CD4-positive, alpha-beta T cell treated with Interleukin-1 beta for 1 hour (primary cell): ENCODE measurements at regions not wholly inside any gene's neighbourhood (a gene's known extent, or its start where the extent isn't known, plus 50 kb on each side); places are given as distances from the start of the nearest gene placed in this dataset.
"Not testable (repeated sequence)": the region's sequence is repeated elsewhere in the genome, so short reads cannot be mapped to it uniquely, and the experiment has no call there.

Source experiments
- DNase-seq, 2 donors: peaks; one replicate each; pipeline ENCODE4 v3.0.0-alpha.2; 2020 to 2022

DNA sequence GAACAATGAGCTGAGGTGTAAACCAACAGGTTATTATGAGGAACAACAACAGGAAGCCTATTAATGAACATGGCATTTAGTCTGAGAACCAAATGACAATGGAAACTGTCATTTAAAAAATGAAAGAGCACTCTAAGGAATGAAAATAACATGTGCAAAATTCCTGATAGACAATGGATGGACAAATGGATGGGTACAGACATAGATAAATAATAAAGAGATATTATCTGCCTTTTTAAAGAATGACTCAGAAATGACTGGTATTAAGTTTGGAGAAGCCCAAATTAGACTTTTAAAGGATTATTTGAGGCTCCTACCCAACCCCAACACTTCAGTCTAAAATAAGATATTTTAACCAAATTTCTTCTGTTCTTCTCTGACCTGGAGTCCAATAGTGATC is 650.5 kb upstream of the ZNF385D start:
- DNase-seq: no peak

DNA sequence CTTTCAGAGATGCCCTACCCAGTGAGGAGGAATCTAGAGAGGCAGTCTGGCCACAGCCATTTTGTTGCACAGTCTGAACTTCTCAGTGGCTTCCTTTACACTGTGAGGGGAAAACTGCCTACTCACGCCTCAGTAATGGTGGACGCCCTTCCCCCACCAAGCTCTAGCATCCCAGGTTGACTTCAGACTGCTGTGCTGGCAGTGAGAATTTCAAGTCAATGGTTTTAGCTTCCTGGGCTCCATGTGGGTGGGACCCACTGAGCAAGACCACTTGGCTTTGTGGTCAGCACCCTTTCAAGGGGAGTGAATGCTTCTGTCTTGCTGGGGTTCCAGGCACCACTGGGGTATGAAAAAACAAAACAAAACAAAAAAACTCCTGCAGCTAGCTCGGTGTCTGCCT is 663.2 kb upstream of the ZNF385D start:
- DNase-seq: no peak

DNA sequence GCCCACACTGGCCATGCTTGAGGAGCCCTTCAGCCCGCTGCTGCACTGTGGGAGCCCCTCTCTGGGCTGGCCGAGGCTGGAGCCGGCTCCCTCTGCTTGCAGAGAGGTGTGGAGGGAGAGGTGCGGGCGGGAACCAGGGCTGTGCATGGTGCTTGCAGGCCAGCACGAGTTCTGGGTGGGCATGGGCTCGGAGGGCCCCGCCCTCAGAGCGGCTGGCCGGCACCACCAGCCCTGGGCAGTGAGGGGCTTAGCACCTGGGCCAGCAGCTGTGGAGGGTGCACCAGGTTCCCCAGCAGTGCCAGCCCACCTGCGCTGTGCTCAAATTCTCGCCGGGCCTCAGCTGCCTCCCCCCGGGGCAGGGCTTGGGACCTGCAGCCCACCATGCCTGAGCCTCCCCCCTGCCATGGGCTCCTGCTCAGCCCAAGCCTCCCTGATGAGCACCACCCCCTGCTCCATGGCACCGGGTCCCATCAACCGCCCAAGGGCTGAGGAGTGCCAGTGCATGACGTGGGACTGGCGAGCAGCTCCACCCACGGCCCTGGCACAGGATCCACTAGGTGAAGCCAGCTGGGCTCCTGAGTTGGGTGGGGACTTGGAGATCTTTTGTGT is 665.9 kb upstream of the ZNF385D start:
- DNase-seq: not testable (repeated sequence)

DNA sequence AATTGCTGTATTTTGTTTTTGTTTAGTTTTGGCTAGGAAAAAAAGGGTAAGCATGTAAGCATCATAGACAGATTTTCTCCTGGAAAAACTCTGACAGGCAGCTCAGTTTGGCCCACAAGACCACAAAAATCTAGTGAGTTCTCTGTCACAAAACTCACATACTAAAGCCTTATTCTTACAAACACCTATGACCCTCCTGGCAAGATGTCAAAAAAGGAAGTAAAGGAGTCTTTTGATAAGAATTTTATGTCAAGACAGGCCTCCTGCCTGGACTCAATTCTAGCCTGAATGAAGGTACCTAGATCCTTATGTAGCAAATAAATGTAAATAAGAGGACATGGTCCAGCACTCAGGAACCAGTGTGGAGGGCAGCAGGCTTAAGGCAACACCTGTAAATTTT is 668.3 kb upstream of the ZNF385D start:
- no peak for DNase-seq

DNA sequence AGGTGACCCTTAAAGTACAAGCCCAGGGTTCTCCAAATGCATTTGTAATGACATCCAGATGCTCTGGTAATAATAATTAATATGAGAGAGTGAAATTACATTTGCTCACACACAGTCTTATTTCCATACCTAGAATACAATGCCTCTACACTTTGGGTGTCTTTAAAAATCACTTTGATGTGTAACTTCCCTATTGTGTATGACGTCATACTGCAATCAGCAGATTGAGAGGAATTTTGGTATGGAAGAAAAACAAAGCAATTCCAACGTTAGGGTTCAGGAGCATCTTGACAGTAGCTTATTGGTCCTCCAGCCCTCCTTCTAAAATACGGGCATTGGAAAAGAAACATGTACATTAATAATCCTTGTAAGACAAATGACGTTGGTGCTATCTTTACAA is 670.6 kb upstream of the ZNF385D start:
- no peak for DNase-seq

DNA sequence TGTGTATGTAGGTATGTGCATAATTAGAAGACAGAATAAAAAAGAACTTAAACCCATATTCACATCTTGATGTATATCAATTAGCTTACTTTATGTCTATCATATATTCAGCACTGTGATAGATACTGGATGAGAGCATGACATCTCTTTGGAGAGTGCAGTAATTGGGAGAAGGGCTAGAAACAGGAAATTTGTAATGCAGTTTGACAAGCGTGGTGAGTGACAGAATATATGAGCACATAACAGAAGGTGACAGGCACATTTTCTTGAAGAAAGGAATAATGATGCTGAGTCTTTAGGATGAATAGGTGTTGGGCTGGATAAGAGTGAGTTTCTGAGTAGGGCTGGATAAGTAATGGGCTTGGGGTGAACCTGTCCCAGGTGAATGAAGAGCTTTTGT is 680.3 kb upstream of the ZNF385D start:
- no peak for DNase-seq

DNA sequence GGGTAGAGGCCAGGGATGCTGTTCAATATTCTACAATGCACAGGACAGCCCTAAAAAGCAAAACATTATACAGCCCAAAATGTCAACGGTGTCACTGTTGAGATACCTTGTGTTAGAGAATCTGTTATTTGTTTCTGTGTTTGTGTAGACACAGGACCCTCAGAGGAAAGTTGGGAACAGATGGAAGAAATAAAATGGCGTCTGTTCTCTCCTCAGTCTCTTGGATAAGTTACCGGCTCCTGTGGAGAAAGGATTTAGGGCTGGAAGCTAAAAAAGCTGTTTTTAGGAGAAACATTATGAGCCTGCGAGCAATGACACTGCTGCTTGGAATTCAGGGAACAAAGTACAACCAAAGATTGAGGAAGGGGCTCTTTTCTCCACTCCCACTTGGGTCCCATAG is 688.6 kb upstream of the ZNF385D start:
- DNase-seq: no peak

DNA sequence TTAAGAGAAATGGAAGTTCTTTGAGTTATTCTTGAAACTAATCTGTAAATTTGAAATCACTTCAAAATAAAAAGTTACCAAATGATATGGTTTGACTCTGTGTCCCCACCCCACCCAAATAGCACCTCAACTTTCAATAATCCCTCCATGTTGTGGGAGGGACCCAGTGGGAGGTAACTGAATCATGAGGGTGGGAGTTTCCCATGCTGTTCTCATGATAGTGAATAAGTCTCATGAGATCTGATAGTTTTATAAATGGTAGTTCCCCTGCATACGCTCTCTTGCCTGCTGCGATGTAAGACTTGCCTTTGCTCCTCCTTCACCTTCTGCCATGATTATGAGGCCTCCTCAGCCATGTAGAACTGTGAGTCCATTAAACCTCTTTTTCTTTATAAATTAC is 690.7 kb upstream of the ZNF385D start:
- DNase-seq: no peak

DNA sequence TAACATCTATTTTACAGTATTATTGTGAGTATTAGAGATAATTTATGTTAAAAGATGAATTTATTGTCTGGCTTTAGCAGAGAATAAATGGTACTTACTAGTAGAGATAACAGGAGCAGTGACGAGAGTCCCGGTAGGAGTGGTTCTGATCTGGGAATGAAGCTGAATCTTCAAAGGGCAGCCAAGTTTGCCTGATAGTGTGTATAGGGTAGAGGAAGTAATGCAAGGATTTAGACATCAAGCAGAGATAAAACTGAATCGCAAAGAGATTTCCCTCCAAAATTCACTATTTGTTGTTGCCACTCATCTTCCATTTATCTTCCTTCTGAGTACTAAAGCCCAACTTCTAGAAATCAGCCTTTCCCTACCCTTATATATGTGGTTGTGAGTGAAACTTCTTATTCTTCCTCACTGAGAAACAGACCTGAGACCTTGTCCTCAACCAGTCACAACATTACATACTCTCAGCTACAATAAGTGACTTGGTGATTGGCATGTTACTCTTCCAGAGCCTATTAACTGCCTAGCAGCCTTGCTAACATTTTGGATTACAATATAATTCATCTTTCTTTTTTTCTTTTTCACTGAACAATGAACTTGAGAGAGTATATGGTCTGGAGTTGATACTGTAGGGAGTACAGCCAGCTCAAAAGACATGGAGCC is 692.7 kb upstream of the ZNF385D start:
- no peak for DNase-seq

DNA sequence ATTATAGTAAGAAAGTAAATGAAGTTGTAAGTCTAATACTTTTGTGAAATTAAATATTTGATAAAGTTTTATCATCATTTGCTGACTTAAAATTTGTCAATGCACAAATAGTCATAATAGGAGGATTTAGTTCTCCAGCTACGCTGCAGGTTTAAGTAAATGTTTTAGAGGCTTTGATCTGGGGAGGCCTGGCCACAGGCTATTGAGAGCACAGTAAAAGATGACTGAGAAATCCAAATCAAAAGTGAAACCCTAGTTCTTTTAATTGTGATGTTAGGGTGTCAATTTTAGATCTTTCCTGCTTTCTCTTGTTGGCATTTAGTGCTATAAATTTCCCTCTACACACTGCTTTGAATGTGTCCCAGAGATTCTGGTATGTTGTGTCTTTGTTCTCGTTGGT is 694.3 kb upstream of the ZNF385D start:
- not testable (repeated sequence) for DNase-seq

DNA sequence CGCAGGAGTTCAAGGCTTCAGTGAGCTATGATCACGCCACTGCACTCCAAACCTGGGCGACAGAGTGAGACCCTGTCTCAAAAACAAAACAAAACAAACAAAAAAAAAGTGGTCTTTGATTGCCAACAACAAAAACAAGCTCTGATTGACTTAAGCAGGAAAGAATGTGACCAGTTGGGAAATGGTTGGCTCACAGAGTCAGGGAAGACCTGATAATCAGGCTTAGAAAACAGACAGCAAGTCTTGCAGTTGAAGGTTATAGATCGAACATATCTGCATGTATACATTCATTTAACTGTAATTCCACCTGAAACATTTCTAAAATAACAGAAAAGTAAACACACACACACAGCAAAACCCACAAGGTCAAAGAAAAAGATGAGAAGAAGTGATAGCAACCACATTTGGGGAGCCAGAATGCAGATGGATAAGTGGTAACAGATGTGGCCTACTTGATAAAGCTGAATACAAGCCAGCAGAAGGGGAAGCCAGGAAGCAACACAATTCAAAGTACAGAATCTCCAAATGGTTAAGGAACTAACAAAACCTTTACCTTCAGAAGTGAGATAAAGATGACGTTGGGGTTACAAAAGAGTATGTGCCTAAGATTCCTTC is 699.9 kb upstream of the ZNF385D start:
- no peak for DNase-seq

DNA sequence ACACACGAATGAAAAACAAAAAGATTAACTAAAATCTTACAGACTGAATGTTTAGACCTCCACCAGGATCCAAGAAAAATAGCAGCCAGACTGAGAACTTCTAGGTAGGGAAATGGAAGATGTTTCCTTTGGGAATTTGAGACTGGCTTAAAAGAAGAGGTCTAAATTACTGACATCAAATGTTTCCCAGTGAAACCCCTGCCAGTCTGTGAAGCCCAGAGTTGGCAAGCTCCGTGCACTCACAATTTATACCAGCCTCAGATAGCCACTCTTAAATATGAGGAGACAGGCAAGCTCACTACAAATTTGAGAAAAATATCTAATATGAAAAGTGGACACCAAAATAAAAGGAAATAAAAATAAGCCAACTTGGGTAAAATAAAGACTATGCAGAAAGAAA is 700.5 kb upstream of the ZNF385D start:
- DNase-seq: no peak

DNA sequence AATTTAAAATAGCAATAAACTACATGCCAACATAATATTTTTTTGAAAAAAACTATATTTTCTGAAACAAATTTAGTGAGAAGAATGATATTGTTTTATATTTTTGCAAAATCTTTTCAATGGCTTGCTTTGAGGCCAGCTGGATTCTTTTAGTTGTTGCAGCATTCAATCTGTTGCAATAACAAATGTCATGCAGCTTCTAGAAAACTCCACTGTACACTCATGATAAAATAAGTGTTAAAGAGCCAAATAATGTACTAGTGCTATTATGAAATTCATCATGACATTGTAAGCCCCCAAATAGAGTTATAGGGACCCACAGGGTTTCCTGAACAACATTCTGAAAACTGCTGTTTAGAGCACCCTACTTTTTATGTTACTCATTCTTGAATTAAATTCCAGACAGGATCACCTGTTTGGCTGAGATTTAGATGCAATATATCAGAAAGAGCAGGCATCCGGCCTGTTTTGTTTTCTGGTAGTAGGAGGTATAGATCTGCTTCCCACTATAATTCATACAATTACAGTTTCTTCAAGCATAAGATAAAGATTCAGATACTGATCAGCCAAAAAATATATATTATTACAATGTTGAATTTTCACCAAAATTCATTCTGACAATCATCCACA is 703.0 kb upstream of the ZNF385D start:
- DNase-seq: no peak

DNA sequence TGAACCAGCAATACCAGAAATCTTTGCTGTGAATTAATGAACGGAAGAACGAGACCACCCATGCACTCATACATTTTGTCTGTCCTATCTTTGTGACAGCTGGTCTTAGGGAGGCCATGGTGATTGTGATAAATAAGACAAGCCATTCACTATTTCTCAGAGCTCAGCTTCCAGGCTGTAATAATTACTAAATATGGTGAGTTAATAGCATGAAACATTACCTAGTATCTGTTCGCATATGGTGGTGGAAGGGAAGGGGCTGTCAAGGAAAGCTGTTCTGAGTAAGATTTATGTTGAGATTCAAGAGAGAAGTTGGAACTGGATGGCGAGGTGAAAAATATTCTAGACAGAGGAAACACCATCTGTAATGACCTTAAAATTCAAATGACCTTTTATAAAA is 719.0 kb upstream of the ZNF385D start:
- no peak for DNase-seq

DNA sequence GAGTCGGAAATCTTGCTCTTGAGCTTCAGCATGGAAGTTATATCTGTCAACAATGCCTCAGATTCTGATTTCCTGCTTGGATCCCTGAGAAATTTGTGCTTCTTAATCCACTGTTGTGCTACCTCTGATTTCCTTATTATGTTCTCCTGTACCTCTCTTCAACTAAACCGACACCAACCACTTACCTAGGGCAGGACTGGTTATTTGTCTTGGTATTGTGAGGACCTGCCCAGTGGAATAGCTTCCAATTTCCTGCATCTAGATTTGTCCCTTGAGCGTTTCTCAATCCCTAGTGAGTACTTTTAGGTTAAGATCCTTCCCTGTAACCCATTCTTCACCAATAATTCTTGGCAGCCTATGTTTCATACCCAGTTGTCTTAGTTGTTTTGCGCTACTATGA is 720.5 kb upstream of the ZNF385D start:
- no peak for DNase-seq

DNA sequence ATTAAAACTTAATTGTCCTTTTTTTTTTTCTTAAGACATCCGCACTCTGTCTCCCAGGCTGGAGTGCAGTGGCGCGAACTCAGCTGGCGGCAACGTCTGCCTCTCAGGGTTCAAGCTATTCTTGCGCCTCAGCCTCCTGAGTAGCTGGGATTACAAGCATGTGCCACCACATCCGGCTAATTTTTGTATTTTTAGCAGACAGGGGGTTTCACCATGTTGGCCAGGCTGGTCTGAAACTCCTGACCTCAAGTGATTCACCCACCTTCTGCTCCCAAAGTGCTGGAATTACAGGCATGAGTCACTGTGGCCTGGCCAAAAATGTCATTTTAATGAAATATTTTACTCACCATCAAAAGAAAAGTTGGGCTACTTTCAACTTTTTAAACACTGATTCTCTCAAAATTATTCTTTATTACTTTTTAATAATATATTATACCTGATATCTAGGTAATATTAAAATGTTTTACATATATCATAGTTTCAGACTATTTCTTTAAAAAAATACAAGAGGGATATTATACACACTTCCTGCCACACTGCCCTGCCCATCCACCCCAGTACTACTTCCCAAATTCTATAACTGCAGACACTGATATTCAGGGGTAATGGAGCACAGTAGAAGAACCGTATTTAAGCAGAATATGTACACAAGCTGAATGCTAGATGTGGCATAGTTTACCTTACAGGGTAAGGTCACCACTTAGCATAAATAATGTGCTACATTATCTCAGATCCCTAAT is 723.9 kb upstream of the ZNF385D start:
- DNase-seq: peak in 1 of 2 donors; percentile 1

DNA sequence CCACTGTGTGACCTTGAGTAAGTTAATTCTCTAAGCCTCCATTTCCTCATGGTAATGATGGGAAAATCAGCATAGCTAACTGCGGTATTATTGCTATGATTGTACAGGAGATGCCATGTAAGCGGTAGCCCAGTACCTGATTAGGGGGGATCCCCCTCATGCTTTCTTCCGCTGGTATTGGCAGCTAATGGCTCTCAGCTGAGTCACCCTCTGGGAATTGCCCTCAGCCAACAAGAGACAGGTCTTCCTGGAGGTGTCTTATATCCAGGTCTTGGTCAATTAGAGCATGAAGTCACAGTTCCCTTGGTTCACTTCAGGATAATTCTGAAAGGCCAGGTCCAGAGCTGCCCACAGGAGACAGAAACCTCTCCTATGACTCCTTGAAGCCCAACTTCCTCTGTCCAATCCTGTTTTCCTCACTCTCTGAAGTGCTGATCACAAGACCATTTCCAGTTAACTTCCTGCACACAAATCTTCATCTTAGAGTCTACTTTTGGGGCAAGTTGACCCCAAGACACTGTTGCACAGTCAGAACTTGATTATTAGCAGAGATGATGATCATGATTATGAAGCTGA is 724.7 kb upstream of the ZNF385D start:
- DNase-seq: no peak

DNA sequence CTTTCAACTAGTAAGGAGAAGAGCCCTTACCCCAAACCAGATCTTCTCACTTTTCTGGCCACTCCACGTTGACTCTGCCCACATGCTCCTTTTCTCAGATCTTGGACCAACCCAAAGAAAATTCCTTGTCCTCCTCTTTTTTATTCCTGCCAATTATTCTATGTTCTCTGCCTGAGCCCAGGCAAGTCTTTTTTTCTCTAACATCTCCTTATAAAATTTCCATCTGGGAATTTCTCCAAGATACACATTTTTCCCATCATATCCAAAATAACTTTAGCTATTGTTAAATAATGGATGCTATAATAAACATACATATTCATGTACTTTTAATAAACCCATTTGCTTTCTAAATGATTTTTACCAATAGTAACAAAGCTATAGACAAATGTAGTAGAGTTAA is 726.0 kb upstream of the ZNF385D start:
- no peak for DNase-seq

DNA sequence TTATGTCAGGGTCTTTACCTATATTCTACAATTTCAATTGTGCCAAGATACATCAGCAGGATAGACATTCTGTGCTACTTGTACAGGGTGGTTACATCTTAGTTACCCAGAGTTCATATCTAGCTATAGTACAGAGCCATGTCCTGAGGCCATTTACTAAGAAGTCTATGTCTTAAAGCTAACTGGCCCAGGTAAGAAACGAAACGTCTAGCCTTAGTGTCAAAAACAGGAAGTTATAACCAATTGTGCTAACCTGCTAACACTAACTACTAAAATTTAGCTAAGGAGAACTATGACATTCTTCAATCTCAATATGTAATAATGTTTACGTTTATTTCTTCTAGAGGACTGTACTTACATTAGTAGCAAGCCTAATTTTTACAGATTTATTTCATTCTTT is 717.2 kb upstream of the UBE2E2 start:
- no peak for DNase-seq

DNA sequence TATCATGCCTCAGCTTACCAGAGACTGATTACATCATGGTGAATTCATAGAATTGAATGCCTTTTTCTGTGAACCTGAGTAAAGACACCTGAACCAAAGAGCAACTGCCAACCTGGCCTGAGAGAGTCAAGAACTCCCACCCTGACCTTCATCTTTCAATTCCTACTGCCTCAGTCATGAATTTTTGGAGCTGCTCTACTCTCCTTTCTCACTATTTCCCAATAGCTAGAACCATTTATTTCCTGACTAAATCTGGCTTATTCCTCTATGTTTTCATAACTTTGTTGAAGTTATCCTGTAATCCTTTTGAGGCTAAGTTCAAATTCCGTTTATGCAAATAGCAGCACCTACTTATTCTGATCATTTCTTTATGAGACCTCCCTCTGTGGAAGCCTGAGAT is 712.4 kb upstream of the UBE2E2 start:
- DNase-seq: no peak

DNA sequence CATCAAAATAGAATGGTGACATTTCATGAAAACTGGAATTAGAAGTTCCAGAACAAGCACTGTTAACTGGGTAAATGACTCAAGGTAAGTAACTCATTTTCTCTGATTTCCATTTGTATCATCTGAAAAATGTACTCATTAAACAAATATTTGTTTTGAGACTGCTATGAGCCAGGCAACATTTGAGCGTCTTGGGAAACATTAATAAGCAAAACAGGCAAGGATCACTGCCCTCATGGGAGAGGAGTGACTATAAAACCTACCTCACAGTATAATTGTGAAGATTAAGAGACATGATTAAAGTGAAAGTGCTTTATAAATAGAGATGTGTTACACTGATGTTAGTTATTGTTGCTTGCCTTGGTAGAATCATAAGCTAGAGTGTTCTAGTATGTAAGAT is 711.8 kb upstream of the UBE2E2 start:
- no peak for DNase-seq

DNA sequence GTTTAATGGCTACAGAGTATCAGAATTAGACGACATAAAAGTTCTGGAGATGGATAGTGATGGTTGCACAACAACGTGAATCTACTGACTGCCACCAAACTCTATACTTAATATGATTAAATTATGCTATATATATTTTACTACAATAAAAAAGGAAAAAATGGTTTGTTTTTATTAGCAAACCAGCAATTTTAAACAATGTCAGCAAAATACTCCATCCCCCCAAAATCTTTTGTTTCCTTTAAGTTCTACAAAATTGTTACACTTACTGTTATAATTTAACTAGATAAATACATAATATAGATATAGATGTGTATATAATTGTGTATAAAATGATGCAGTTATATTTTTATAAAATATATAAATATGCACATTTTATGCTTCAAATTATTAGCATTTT is 710.8 kb upstream of the UBE2E2 start:
- no peak for DNase-seq

DNA sequence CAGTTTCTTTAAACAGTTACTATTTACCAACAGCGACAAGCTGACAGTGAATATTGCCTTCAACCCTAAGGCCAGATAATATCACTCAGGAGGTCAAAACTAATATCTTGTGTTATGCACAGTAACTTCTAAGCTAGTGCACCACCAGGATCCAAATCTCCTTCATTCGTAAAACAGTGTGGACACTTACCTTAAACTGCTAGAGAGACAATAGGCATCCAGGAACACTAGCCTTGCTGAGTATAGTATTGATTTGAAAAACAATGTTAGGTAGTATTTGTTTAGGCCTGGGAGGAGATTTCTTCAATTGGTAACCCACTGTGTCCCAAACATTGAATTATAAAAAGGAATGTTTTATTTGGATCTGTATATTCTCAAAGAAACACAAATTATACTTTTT is 707.9 kb upstream of the UBE2E2 start:
- no peak for DNase-seq
